ENCODE measurements at regions not wholly inside any gene's neighbourhood (a gene's known extent, or its start where the extent isn't known, plus 50 kb on each side); places are given as distances from the start of the nearest gene placed in this dataset.

DNA sequence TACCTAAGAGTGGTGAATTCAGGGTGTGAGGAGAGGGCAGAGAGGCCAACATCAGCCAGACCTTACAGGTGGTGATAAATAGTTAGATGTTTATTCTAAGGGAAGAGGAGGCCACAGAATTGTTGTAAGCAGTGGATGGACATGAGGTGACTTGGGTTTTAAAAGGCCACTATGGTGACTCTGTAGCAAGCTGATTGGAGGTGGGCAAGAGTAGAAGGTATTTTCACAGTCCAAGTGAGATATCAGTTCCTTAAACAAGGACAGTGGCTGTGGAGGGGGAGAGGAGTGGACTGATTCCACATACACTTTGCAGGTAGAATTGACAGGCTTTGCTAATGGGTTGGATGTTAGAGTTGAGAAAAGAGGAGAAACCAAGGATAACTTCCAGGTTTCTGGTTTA, 60.8 kb upstream of the CLDN14 start:
- H3K4me1 ChIP-seq (ENCODE audit: insufficient read depth, low read length, poor library complexity, severe bottlenecking) = peaks cover 2% of the 10 kb centered on the region
- ChIA-PET CTCF (no interaction called here), POLR2A (ENCODE audit: low non-redundant PET) (no interaction called here)
- H3K27ac ChIP-seq (ENCODE audit: low read depth, low read length, poor library complexity, severe bottlenecking) = no peak overlapping the region
- no peaks in the 10 kb centered on the region for H3K9me3 ChIP-seq (ENCODE audit: low read depth, low read length, poor library complexity, severe bottlenecking)
- no peaks in the 10 kb centered on the region for H3K36me3 ChIP-seq (ENCODE audit: insufficient read depth, low read length, poor library complexity, severe bottlenecking)
- no peak for TF ChIP-seq EZH2 (IDR thresholded peaks at IDR 0.05; ENCODE audit: borderline replicate concordance, low read depth, low read length, poor library complexity, severe bottlenecking)
- TF ChIP-seq, protein P1, sequence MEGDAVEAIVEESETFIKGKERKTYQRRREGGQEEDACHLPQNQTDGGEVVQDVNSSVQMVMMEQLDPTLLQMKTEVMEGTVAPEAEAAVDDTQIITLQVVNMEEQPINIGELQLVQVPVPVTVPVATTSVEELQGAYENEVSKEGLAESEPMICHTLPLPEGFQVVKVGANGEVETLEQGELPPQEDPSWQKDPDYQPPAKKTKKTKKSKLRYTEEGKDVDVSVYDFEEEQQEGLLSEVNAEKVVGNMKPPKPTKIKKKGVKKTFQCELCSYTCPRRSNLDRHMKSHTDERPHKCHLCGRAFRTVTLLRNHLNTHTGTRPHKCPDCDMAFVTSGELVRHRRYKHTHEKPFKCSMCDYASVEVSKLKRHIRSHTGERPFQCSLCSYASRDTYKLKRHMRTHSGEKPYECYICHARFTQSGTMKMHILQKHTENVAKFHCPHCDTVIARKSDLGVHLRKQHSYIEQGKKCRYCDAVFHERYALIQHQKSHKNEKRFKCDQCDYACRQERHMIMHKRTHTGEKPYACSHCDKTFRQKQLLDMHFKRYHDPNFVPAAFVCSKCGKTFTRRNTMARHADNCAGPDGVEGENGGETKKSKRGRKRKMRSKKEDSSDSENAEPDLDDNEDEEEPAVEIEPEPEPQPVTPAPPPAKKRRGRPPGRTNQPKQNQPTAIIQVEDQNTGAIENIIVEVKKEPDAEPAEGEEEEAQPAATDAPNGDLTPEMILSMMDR (conservative IDR thresholded peaks at IDR 0.05; ENCODE audit: low read depth, low read length) = no peak
- DNase-seq (ENCODE audit: low spot score) = no peak
- no peak overlapping the region for H3K4me3 ChIP-seq (ENCODE audit: low read depth, low read length, poor library complexity, severe bottlenecking)
- intact Hi-C loops (cut with micrococcal nuclease; ENCODE audit: unreplicated experiment) = no loop called here
- H3K27me3 ChIP-seq (replicated peaks; ENCODE audit: insufficient read depth, low read depth, low read length, poor library complexity) = no peaks in the 10 kb centered on the region
- no TSS peak for BruUV-seq (replicated peaks)

DNA sequence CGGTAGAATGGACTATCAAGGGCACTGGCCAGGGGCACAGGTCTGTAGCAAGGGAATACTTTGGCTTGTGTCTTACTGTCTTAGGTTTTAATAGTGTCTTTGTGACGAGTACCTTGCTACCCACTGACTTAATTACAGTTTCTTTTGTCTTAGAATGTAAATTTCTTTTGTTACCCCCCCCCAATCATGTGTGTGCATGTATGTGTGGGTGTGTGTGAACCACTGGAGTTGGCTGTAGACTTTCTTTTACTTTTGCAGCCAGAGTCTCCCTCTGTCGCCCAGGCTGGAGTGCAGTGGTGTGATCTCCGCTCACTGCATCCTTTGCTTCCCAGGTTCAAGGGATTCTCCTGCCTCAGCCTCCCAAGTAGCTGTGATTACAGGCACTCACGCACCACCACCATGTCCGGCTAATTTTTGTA, 61.8 kb upstream of the CLDN14 start:
- Histone ChIP-seq H3K27ac (ENCODE audit: low read depth, low read length, poor library complexity, severe bottlenecking) (no peak overlapping the region), H3K4me3 (ENCODE audit: low read depth, low read length, poor library complexity, severe bottlenecking) (no peak overlapping the region), H3K4me1 (ENCODE audit: insufficient read depth, low read length, poor library complexity, severe bottlenecking) (no peaks in the 10 kb centered on the region), H3K36me3 (ENCODE audit: insufficient read depth, low read length, poor library complexity, severe bottlenecking) (no peaks in the 10 kb centered on the region), H3K9me3 (ENCODE audit: low read depth, low read length, poor library complexity, severe bottlenecking) (no peaks in the 10 kb centered on the region), H3K27me3 (replicated peaks; ENCODE audit: insufficient read depth, low read depth, low read length, poor library complexity) (no peaks in the 10 kb centered on the region)
- no TSS peak for BruUV-seq (replicated peaks)
- CTCF ChIA-PET = no interaction called here
- DNase-seq (ENCODE audit: low spot score) = no peak
- POLR2A ChIA-PET (ENCODE audit: low non-redundant PET) = no interaction called here
- TF ChIP-seq, protein P1 (conservative IDR thresholded peaks at IDR 0.05; ENCODE audit: low read depth, low read length) = no peak
- no peak for TF ChIP-seq EZH2 (IDR thresholded peaks at IDR 0.05; ENCODE audit: borderline replicate concordance, low read depth, low read length, poor library complexity, severe bottlenecking)
- intact Hi-C loops (cut with micrococcal nuclease; ENCODE audit: unreplicated experiment) = no loop called here

DNA sequence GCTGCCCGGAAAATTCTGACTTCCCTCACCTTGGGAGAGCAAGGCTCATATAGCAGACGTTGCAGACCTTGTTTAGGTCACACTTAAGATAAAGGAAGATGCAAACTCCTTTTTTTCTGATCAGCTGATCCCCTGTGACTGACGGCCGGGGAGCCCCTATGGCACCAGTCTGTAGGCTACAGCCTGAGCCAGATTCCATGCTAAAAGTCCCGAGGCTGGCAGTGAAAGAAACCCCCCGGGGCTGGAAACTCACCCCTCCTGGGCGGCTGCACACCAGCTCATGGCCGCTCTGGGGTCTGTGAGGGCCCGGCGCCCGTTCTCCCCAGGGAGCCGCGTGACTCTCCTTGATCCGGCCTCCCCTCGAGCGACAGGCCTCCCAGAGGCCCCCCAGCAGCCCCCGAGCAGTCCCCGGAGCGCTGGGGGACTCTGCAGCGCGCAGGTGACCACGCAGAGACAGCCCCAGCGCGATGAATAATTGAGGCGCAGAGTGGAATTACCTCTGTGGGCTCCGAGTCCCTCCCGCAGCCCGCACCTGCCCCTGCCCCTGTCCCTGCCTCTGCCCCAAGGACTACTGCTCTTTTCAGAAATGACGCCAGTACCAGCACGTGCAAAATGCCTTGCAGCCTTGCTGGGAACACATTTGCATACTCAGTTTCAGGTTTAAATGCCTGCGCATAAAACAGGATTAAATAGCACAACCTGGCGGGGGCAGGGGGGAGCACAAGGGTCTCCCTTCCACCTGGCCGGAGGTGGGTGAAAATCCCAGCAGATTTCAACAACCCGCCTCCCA, 62.6 kb upstream of the CLDN14 start:
- POLR2A ChIA-PET (ENCODE audit: low non-redundant PET) = no interaction called here
- Histone ChIP-seq H3K27ac (ENCODE audit: low read depth, low read length, poor library complexity, severe bottlenecking) (no peak overlapping the region), H3K9me3 (ENCODE audit: low read depth, low read length, poor library complexity, severe bottlenecking) (no peaks in the 10 kb centered on the region), H3K36me3 (ENCODE audit: insufficient read depth, low read length, poor library complexity, severe bottlenecking) (no peaks in the 10 kb centered on the region), H3K27me3 (replicated peaks; ENCODE audit: insufficient read depth, low read depth, low read length, poor library complexity) (no peaks in the 10 kb centered on the region), H3K4me1 (ENCODE audit: insufficient read depth, low read length, poor library complexity, severe bottlenecking) (no peaks in the 10 kb centered on the region), H3K4me3 (ENCODE audit: low read depth, low read length, poor library complexity, severe bottlenecking) (no peak overlapping the region)
- intact Hi-C loops (cut with micrococcal nuclease; ENCODE audit: unreplicated experiment) = no loop called here
- BruUV-seq (replicated peaks) = no TSS peak
- no peak for DNase-seq (ENCODE audit: low spot score)
- CTCF ChIA-PET = no interaction called here
- TF ChIP-seq EZH2 (IDR thresholded peaks at IDR 0.05; ENCODE audit: borderline replicate concordance, low read depth, low read length, poor library complexity, severe bottlenecking) = no peak
- TF ChIP-seq, protein P1 (conservative IDR thresholded peaks at IDR 0.05; ENCODE audit: low read depth, low read length) = no peak

Measured in A673 (cell line).